GM06990 (cell line): ENCODE measurements at regions not wholly inside any gene's neighbourhood (a gene's known extent, or its start where the extent isn't known, plus 50 kb on each side); places are given as distances from the start of the nearest gene placed in this dataset.

Experiments
- DNase-seq: peaks from one replicate; pipeline ENCODE4 v3.0.0-alpha.2; 2011; ENCODE audit not compliant: insufficient read length; ENCODE audit errors: extremely low read depth
- H3K27me3 ChIP-seq: replicated peaks from 2 replicates; pipeline ENCODE4 v1.6.0; 2011; ENCODE audit warnings: low read length; ENCODE audit not compliant: control insufficient read depth, insufficient read depth
- H3K36me3 ChIP-seq: 2 replicates; pipeline ENCODE4 v1.5.1; 2011; ENCODE audit warnings: low read length; ENCODE audit not compliant: control insufficient read depth, insufficient read depth
- H3K4me3 ChIP-seq: replicated peaks from 2 replicates; pipeline ENCODE4 v1.5.1; 2011; ENCODE audit warnings: low read depth, mild to moderate bottlenecking, control low read depth, low read length
- CTCF ChIP-seq: IDR thresholded peaks from 2 replicates; pipeline ENCODE4 v1.5.1; 2011; ENCODE audit warnings: low read length, control low read depth, mild to moderate bottlenecking, inconsistent platforms; ENCODE audit not compliant: insufficient read depth, poor library complexity, severe bottlenecking

- DNase-seq = no peak
- no peak for TF ChIP-seq CTCF
- Histone ChIP-seq H3K36me3 (no peaks in the 10 kb centered on the region), H3K4me3 (no peak overlapping the region), H3K27me3 (no peaks in the 10 kb centered on the region)
These were observed 158.8 kb upstream of the TMEM229A start for GRCh38 chr7:124191713-124192112.

- no peak for DNase-seq
- no peak for TF ChIP-seq CTCF
- Histone ChIP-seq H3K27me3 (no peaks in the 10 kb centered on the region), H3K4me3 (no peak overlapping the region), H3K36me3 (no peaks in the 10 kb centered on the region)
These were observed 158.2 kb upstream of the TMEM229A start for GRCh38 chr7:124191030-124191429.

- Histone ChIP-seq H3K4me3 (no peak overlapping the region), H3K36me3 (no peaks in the 10 kb centered on the region), H3K27me3 (no peaks in the 10 kb centered on the region)
- TF ChIP-seq CTCF = no peak
- no peak for DNase-seq
These were observed 155.7 kb upstream of the TMEM229A start for GRCh38 chr7:124188576-124188975.

GRCh38 chr7:124187962-124188361 lies 155.1 kb upstream of the TMEM229A start:
- no peak for TF ChIP-seq CTCF
- H3K4me3 ChIP-seq = no peak overlapping the region
- no peak for DNase-seq
- H3K27me3 ChIP-seq = no peaks in the 10 kb centered on the region
- H3K36me3 ChIP-seq = no peaks in the 10 kb centered on the region

- Histone ChIP-seq H3K27me3 (no peaks in the 10 kb centered on the region), H3K36me3 (no peaks in the 10 kb centered on the region), H3K4me3 (no peak overlapping the region)
- no peak for DNase-seq
- TF ChIP-seq CTCF = no peak
These were observed 150.8 kb upstream of the TMEM229A start for GRCh38 chr7:124183649-124184048.

- H3K4me3 ChIP-seq = no peak overlapping the region
- TF ChIP-seq CTCF = no peak
- no peaks in the 10 kb centered on the region for H3K36me3 ChIP-seq
- no peak for DNase-seq
- H3K27me3 ChIP-seq = no peaks in the 10 kb centered on the region
These were observed 146.8 kb upstream of the TMEM229A start for GRCh38 chr7:124179641-124180040.
